NCI-H146 treated with DMSO at 0.1 percent for 48 hours (cell line): ENCODE measurements at regions not wholly inside any gene's neighbourhood (a gene's known extent, or its start where the extent isn't known, plus 50 kb on each side); places are given as distances from the start of the nearest gene placed in this dataset.

Source experiments
- DNase-seq: peaks from one replicate; lab custom pipeline; 2025; ENCODE audit not compliant: unreplicated experiment; lab: John Stamatoyannopoulos, UW

- no peak for DNase-seq
Measured at GRCh38 chr11:97107604-97108003, 717.8 kb downstream of the JRKL start.

GRCh38 chr11:97109078-97109477, 719.3 kb downstream of the JRKL start:
- no peak for DNase-seq

GRCh38 chr11:97110376-97110775, 720.6 kb downstream of the JRKL start:
- DNase-seq: no peak

- DNase-seq: no peak
Measured at GRCh38 chr11:97111559-97111958, 721.7 kb downstream of the JRKL start.

GRCh38 chr11:97118614-97119200, 728.9 kb downstream of the JRKL start:
- DNase-seq: no peak

- DNase-seq: no peak
Measured at GRCh38 chr11:97123237-97123636, 733.4 kb downstream of the JRKL start.

GRCh38 chr11:97136067-97136466, 746.3 kb downstream of the JRKL start:
- DNase-seq: no peak

- DNase-seq: no peak
Measured at GRCh38 chr11:97140885-97141494, 751.2 kb downstream of the JRKL start.

- DNase-seq: no peak
Measured at GRCh38 chr11:97143463-97143862, 753.6 kb downstream of the JRKL start.

GRCh38 chr11:97149741-97150140, 759.9 kb downstream of the JRKL start:
- DNase-seq: no peak

GRCh38 chr11:97157221-97157740, 767.5 kb downstream of the JRKL start:
- no peak for DNase-seq

GRCh38 chr11:97158243-97158642, 768.4 kb downstream of the JRKL start:
- DNase-seq: no peak

GRCh38 chr11:97163631-97164191, 773.9 kb downstream of the JRKL start:
- DNase-seq: no peak

- no peak for DNase-seq
Measured at GRCh38 chr11:97201743-97202612, 812.2 kb downstream of the JRKL start.

- DNase-seq: no peak
Measured at GRCh38 chr11:97202613-97203292, 812.9 kb downstream of the JRKL start.

GRCh38 chr11:97218011-97218410, 828.2 kb downstream of the JRKL start:
- DNase-seq: no peak

- DNase-seq: no peak
Measured at GRCh38 chr11:97223647-97224046, 833.8 kb downstream of the JRKL start.

- DNase-seq: no peak
Measured at GRCh38 chr11:97224396-97224795, 834.6 kb downstream of the JRKL start.

- DNase-seq: no peak
Measured at GRCh38 chr11:97225794-97226193, 836.0 kb downstream of the JRKL start.

- no peak for DNase-seq
Measured at GRCh38 chr11:97229936-97230335, 840.1 kb downstream of the JRKL start.

- no peak for DNase-seq
Measured at GRCh38 chr11:97231231-97231630, 841.4 kb downstream of the JRKL start.
